Osteoblast (primary cell): ENCODE measurements at regions not wholly inside any gene's neighbourhood (a gene's known extent, or its start where the extent isn't known, plus 50 kb on each side); places are given as distances from the start of the nearest gene placed in this dataset.

Source experiments
- DNase-seq: peaks from one replicate; pipeline ENCODE4 v3.0.0; 2011; ENCODE audit warnings: low spot score, mixed read lengths; ENCODE audit not compliant: insufficient read length; ENCODE audit errors: missing footprints
- H2AFZ ChIP-seq: 2 replicates; pipeline ENCODE4 v1.6.0; 2011; ENCODE audit warnings: mild to moderate bottlenecking, low read length
- H3K27ac ChIP-seq: 2 replicates; pipeline ENCODE4 v1.5.1; 2011; ENCODE audit warnings: mild to moderate bottlenecking, low read depth, low read length, moderate library complexity
- H3K27me3 ChIP-seq: 2 replicates; pipeline ENCODE4 v1.6.0; 2012; ENCODE audit warnings: mild to moderate bottlenecking, control low read depth, inconsistent platforms, low read length, moderate library complexity; ENCODE audit not compliant: insufficient read depth
- H3K36me3 ChIP-seq: 2 replicates; pipeline ENCODE4 v1.5.1; 2011; ENCODE audit warnings: mild to moderate bottlenecking, low read length, control low read depth, moderate library complexity; ENCODE audit not compliant: insufficient read depth
- H3K4me1 ChIP-seq: 2 replicates; pipeline ENCODE4 v1.5.1; 2011; ENCODE audit warnings: mild to moderate bottlenecking, low read length, control low read depth, moderate library complexity; ENCODE audit not compliant: insufficient read depth
- H3K4me2 ChIP-seq: 2 replicates; pipeline ENCODE4 v1.6.0; 2011; ENCODE audit warnings: mild to moderate bottlenecking, low read length; ENCODE audit not compliant: insufficient read depth
- H3K4me3 ChIP-seq: fragments of 200-600 bp; sonication (generic); 3 replicates; pipeline ENCODE4 v1.5.1; 2012; ENCODE audit warnings: mild to moderate bottlenecking, low read length, inconsistent platforms; ENCODE audit not compliant: insufficient read depth
- H3K79me2 ChIP-seq: 2 replicates; pipeline ENCODE4 v1.6.0; 2012; ENCODE audit warnings: mild to moderate bottlenecking, low read length, control low read depth, inconsistent platforms; ENCODE audit not compliant: insufficient read depth
- H3K9me3 ChIP-seq: 2 replicates; pipeline ENCODE4 v1.5.1; 2011; ENCODE audit warnings: low read depth, low read length, control low read depth
- H4K20me1 ChIP-seq: 2 replicates; pipeline ENCODE4 v1.6.0; 2012; ENCODE audit warnings: mild to moderate bottlenecking, low read length, control low read depth; ENCODE audit not compliant: insufficient read depth
- CTCF ChIP-seq: IDR thresholded peaks from 2 replicates; pipeline ENCODE4 v1.5.1; 2011; ENCODE audit warnings: mild to moderate bottlenecking, low read depth, low read length, moderate library complexity; ENCODE audit errors: extremely low read depth

DNA sequence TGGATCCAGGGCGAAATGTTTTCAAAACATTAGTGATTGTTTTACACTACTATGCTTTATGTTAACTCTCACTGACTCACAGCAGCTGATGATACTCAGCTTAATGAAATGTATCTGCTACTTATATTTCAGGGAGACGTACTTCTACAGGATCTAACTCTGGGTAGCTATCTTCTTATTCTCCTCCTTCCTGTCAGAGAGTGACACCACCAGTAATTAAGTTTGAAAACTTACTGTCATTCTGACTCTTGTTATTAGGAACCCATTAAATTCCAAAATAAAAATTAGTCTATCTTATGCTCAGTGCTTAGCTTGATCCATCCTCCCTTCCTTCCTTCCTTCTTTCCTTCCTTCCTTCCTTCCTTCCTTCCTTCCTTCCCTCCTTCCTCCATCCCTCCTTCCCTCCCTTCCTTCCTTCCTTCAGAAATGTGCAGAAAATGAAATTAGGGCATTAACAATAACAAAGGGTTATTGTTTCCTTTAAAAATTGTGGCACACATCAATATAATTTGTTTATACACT lies 441.1 kb downstream of the MEIS1 start:
- H3K36me3 ChIP-seq = no peaks in the 10 kb centered on the region
- no peaks in the 10 kb centered on the region for H3K79me2 ChIP-seq
- no peaks in the 10 kb centered on the region for H3K9me3 ChIP-seq
- TF ChIP-seq CTCF = no peak
- peaks cover 3% of the 10 kb centered on the region for H3K4me1 ChIP-seq
- no peak overlapping the region for H3K27ac ChIP-seq
- H3K4me3 ChIP-seq = no peak overlapping the region
- DNase-seq = no peak
- no peak overlapping the region for H3K4me2 ChIP-seq
- no peaks in the 10 kb centered on the region for H4K20me1 ChIP-seq
- no peak overlapping the region for H2AFZ ChIP-seq
- no peaks in the 10 kb centered on the region for H3K27me3 ChIP-seq

GRCh38 chr2:66885775-66886383 lies 451.0 kb downstream of the MEIS1 start:
- H4K20me1 ChIP-seq = no peaks in the 10 kb centered on the region
- no peaks in the 10 kb centered on the region for H3K27me3 ChIP-seq
- H3K27ac ChIP-seq = no peak overlapping the region
- H3K9me3 ChIP-seq = no peaks in the 10 kb centered on the region
- no peak overlapping the region for H3K4me2 ChIP-seq
- no peaks in the 10 kb centered on the region for H3K79me2 ChIP-seq
- no peaks in the 10 kb centered on the region for H3K36me3 ChIP-seq
- TF ChIP-seq CTCF = no peak
- peaks cover 11% of the 10 kb centered on the region for H3K4me1 ChIP-seq
- no peak for DNase-seq
- H3K4me3 ChIP-seq = no peak overlapping the region
- no peak overlapping the region for H2AFZ ChIP-seq

DNA sequence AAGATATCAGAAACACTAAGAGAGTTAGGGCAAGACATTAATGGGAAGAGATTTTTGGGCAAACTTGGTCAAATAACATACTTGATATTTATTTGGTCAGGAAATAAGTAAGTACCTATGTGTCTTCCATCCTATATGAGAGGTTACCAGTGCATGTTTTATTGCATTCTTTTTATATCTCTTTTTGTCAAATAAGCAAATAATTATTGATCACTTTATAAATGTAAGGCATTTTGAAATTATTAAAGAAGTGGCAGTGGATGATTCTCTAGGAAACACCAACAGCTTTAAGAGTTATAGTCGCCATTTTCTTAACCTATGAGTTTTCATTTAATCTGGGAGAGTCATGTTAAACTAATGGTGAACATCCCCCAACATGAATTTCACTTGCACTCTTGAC lies 453.3 kb downstream of the MEIS1 start:
- H3K36me3 ChIP-seq = no peaks in the 10 kb centered on the region
- H3K4me3 ChIP-seq = no peak overlapping the region
- H3K27ac ChIP-seq = peak overlapping the region; percentile 90
- H3K4me1 ChIP-seq = peaks cover 11% of the 10 kb centered on the region
- H3K4me2 ChIP-seq = peak overlapping the region; percentile 44
- H3K79me2 ChIP-seq = no peaks in the 10 kb centered on the region
- H4K20me1 ChIP-seq = no peaks in the 10 kb centered on the region
- DNase-seq = no peak
- H3K9me3 ChIP-seq = no peaks in the 10 kb centered on the region
- H3K27me3 ChIP-seq = no peaks in the 10 kb centered on the region
- H2AFZ ChIP-seq = peak overlapping the region; percentile 42
- no peak for TF ChIP-seq CTCF

DNA sequence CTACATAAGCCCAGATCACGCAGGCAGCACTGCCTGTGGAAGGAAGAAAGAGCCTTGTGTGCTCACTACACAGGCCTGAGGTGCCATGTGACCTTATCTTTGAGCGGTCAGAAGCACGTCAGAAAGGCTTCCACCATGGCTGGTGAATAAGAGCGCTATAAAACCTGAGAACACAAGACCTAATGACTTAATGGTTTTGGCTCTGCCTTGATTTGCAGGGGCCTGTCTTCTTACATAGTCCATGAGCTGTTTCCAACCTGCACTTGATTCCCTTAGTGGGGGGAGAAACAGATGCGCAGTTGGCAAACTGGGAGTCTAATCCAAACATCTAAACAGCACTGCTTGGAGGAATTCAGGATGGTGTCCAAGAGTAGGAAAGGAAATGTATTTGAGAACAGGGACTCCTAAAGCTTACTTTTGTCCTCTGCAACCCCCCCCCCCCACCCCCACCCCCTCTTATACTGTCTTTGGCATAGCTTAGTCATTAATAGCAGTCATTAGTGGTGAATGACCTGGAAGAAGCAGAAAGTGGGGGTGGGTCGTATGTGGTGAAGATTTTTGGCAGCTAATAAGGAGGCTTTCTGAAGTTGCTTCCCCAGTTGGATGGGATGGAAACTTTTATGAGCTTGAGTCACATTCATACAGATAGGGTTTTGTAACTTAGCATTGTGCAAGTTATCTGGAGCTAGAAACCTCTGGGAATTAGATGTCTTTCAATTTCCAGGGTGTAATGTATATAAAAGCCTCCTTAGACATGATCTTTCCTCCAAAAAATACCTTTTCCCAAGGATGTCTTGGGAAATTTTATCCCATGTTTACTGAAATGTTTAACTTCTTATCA lies 454.1 kb downstream of the MEIS1 start:
- H3K36me3 ChIP-seq = no peaks in the 10 kb centered on the region
- H3K4me3 ChIP-seq = no peak overlapping the region
- peaks cover 11% of the 10 kb centered on the region for H3K4me1 ChIP-seq
- H3K9me3 ChIP-seq = no peaks in the 10 kb centered on the region
- peak; percentile 46 for DNase-seq
- H3K4me2 ChIP-seq = peak overlapping the region; percentile 44
- H3K27me3 ChIP-seq = no peaks in the 10 kb centered on the region
- no peak for TF ChIP-seq CTCF
- H3K79me2 ChIP-seq = no peaks in the 10 kb centered on the region
- H3K27ac ChIP-seq = peak overlapping the region; percentile 90
- no peaks in the 10 kb centered on the region for H4K20me1 ChIP-seq
- peak overlapping the region; percentile 42 for H2AFZ ChIP-seq
